ENCODE measurements at regions not wholly inside any gene's neighbourhood (a gene's known extent, or its start where the extent isn't known, plus 50 kb on each side); places are given as distances from the start of the nearest gene placed in this dataset.
"Not testable (repeated sequence)": the region's sequence is repeated elsewhere in the genome, so short reads cannot be mapped to it uniquely, and the experiment has no call there.

- TF ChIP-seq CTCF (IDR thresholded peaks at IDR 0.05; ENCODE audit: low read depth, low read length); POLR2A (IDR thresholded peaks at IDR 0.05; ENCODE audit: extremely low read depth, insufficient read length); MYC (IDR thresholded peaks at IDR 0.05; ENCODE audit: low read depth, low read length); MAX (IDR thresholded peaks at IDR 0.05; ENCODE audit: low read depth, low read length): not testable (repeated sequence)
Observed at GRCh38 chr3:8176759-8177483, 324.7 kb upstream of the LMCD1 start.

Data from NB4 (cell line).